Parathyroid adenoma (tissue), 2 donors: ENCODE measurements at regions not wholly inside any gene's neighbourhood (a gene's known extent, or its start where the extent isn't known, plus 50 kb on each side); places are given as distances from the start of the nearest gene placed in this dataset.
"Not testable (repeated sequence)": the region's sequence is repeated elsewhere in the genome, so short reads cannot be mapped to it uniquely, and the experiment has no call there.

Experiments
- H2AFZ ChIP-seq: fragments of 300-600 bp; sonication (generic); one replicate; pipeline ENCODE4 v1.7.0; 2017; ENCODE audit warnings: antibody characterized with exemption, mild to moderate bottlenecking
- H3K27ac ChIP-seq: fragments of 300-600 bp; sonication (generic); one replicate; pipeline ENCODE4 v1.7.0; 2017
- H3K27me3 ChIP-seq: fragments of 300-600 bp; sonication (generic); one replicate; pipeline ENCODE4 v1.7.0; 2017; ENCODE audit warnings: low read length; ENCODE audit not compliant: control insufficient read depth, insufficient read depth
- H3K36me3 ChIP-seq: fragments of 300-600 bp; sonication (generic); one replicate; pipeline ENCODE4 v1.7.0; 2017; ENCODE audit warnings: low read length; ENCODE audit not compliant: control insufficient read depth, insufficient read depth
- H3K4me1 ChIP-seq: fragments of 300-600 bp; sonication (generic); one replicate; pipeline ENCODE4 v1.7.0; 2017; ENCODE audit warnings: control low read depth
- H3K4me2 ChIP-seq: fragments of 300-600 bp; sonication (generic); one replicate; pipeline ENCODE4 v1.7.0; 2017; ENCODE audit warnings: low read length
- H3K4me3 ChIP-seq: fragments of 300-600 bp; sonication (generic); one replicate; pipeline ENCODE4 v1.7.0; 2017; ENCODE audit warnings: low read depth, low read length
- H3K79me2 ChIP-seq: fragments of 300-600 bp; sonication (generic); one replicate; pipeline ENCODE4 v1.7.0; 2017; ENCODE audit warnings: control low read depth
- H3K9ac ChIP-seq: fragments of 300-600 bp; sonication (generic); one replicate; pipeline ENCODE4 v1.7.0; 2017; ENCODE audit warnings: mild to moderate bottlenecking
- H3K9me3 ChIP-seq: fragments of 300-600 bp; sonication (generic); one replicate; pipeline ENCODE4 v1.7.0; 2017; ENCODE audit warnings: low read length; ENCODE audit not compliant: control insufficient read depth
- TF ChIP-seq, protein P1 (sequence below): fragments of 300-600 bp; sonication (generic); IDR thresholded peaks from one replicate; pipeline ENCODE4 v1.7.0; 2017; ENCODE audit warnings: antibody characterized with exemption, mild to moderate bottlenecking
- donor health status: primary hyperparathyroidism.

DNA sequence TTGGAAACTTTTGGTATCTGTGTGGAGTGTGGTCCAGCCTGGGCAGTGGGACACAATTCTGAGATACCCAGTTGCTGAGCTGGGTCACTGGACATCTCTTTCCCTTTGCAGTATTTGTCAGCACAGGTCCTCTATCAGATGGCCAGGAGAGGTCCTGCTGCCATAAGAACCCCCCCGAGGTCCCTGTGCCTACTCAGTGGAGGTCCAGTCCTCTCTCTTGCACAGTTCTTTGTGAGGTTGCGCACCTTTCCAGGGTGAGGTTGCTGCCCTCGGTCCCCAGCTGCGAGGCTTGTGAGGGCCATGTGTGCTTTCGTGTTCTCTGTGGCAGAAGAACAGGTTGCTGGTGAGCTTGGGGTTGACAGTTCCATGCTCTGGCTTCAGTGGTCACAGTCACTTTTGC lies 320.6 kb downstream of the QKI start:
- Histone ChIP-seq H3K4me1 (no peaks in the 10 kb centered on the region), H3K4me3 (no peak overlapping the region), H3K4me2 (no peak overlapping the region), H2AFZ (no peak overlapping the region), H3K79me2 (no peaks in the 10 kb centered on the region), H3K9ac (no peak overlapping the region), H3K36me3 (no peaks in the 10 kb centered on the region), H3K27ac (no peak overlapping the region), H3K27me3 (no peaks in the 10 kb centered on the region), H3K9me3 (no peaks in the 10 kb centered on the region)
- TF ChIP-seq, protein P1, sequence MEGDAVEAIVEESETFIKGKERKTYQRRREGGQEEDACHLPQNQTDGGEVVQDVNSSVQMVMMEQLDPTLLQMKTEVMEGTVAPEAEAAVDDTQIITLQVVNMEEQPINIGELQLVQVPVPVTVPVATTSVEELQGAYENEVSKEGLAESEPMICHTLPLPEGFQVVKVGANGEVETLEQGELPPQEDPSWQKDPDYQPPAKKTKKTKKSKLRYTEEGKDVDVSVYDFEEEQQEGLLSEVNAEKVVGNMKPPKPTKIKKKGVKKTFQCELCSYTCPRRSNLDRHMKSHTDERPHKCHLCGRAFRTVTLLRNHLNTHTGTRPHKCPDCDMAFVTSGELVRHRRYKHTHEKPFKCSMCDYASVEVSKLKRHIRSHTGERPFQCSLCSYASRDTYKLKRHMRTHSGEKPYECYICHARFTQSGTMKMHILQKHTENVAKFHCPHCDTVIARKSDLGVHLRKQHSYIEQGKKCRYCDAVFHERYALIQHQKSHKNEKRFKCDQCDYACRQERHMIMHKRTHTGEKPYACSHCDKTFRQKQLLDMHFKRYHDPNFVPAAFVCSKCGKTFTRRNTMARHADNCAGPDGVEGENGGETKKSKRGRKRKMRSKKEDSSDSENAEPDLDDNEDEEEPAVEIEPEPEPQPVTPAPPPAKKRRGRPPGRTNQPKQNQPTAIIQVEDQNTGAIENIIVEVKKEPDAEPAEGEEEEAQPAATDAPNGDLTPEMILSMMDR = no peak

DNA sequence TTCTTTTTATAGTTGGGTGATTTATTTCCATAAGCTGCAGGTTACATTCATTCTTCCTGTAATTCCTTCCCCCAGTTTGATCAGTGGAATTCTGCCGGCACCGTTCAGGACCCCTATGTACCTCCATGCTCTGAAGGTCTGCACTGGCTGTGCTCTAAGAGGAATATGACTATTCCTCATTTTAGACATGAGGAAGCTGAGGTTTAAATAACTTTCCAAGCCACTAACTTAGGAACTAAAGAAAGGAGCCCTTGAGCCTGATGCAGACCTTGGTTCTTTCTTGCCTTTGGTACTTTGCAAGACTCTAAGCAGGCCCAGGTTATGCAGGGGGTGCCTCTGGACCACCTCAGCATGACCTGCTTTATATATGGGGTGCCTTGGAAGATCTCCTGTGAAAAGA lies 318.5 kb downstream of the QKI start:
- Histone ChIP-seq H3K4me2 (no peak overlapping the region), H3K9ac (no peak overlapping the region), H3K79me2 (no peaks in the 10 kb centered on the region), H3K4me1 (no peaks in the 10 kb centered on the region), H3K9me3 (no peaks in the 10 kb centered on the region), H3K27me3 (no peaks in the 10 kb centered on the region), H3K4me3 (no peak overlapping the region), H2AFZ (no peak overlapping the region), H3K36me3 (no peaks in the 10 kb centered on the region), H3K27ac (no peak overlapping the region)
- TF ChIP-seq, protein P1 = no peak

DNA sequence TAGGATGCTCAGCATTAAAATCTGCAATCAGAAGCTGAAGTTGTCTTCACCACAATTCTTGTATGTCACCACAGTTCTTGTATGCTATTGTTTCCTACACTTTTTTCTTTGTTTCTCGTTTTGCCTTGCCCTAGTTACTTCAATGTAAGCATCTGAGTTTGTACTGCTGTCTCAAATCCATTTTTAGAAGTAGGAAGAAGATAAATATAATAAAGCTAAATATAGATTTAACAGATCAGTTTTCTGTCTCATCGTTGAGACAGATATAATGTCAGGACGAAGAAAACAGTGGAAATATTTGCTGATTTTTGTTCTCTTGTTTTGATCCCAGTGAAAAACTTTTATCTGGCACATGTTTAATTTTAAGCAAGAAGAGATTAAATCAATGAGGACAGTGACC lies 318.0 kb downstream of the QKI start:
- Histone ChIP-seq H3K4me2 (no peak overlapping the region), H3K27ac (no peak overlapping the region), H3K9me3 (no peaks in the 10 kb centered on the region), H3K36me3 (no peaks in the 10 kb centered on the region), H3K4me3 (no peak overlapping the region), H3K27me3 (no peaks in the 10 kb centered on the region), H3K79me2 (no peaks in the 10 kb centered on the region), H3K9ac (no peak overlapping the region), H2AFZ (no peak overlapping the region), H3K4me1 (no peaks in the 10 kb centered on the region)
- TF ChIP-seq, protein P1 = no peak

DNA sequence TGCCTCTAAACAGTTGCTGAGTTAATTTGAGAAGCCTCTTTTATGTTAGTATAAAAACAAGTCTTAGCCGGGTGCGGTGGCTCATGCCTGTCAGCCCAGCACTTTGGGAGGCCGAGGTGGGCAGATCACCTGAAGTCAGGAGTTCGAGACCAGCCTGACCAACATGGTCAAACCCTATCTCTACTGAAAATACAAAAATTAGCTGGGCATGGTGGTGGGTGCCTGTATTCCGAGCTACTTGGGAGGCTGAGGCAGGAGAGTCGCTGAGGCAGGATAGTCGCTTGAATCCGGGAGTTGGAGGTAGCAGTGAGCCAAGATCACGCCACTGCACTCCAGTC lies 317.5 kb downstream of the QKI start:
- H3K4me1 ChIP-seq, H3K79me2 ChIP-seq, H2AFZ ChIP-seq, H3K9me3 ChIP-seq, H3K27me3 ChIP-seq, H3K4me3 ChIP-seq, H3K4me2 ChIP-seq, H3K27ac ChIP-seq, H3K9ac ChIP-seq, H3K36me3 ChIP-seq: not testable (repeated sequence)

DNA sequence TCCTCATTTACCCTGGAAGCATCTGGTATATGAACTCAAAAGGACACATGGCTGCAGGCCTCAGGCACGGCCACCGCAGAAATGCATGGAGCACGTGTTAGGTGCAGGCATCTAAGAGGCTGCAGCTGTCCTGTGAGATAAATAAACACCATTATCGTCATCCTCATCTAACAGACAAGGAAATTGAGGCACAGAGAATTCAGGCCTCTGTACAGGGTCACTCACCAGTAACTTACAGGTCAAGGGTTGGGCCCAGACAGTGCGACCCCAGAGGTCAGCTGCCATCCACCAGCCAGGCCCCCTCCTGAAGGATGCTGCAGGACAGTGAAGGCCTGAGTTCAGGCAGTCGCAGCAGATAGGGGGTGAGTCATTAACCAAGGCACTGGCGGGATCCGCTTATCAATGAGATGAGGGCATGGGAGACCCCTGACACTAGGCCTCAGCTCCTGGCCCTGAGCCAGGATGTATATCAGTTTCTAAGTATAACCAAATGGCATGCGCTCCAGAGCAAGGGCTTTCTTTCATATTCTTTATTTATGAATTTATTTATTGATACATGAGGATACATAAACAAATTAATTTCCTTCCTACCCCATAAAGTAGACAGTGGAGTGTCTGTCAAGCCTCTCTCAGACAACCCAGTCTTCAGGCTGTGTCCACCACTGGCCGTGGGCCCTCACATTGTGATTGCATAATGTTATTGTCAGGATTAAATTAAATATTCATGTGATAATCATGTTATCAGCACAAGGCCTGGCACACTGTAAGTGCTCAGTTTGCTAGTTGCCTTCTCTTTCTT lies 316.9 kb downstream of the QKI start:
- Histone ChIP-seq H2AFZ (no peak overlapping the region), H3K4me1 (no peaks in the 10 kb centered on the region), H3K36me3 (no peaks in the 10 kb centered on the region), H3K9ac (no peak overlapping the region), H3K27ac (no peak overlapping the region), H3K9me3 (no peaks in the 10 kb centered on the region), H3K27me3 (no peaks in the 10 kb centered on the region), H3K4me3 (no peak overlapping the region), H3K79me2 (no peaks in the 10 kb centered on the region), H3K4me2 (no peak overlapping the region)
- TF ChIP-seq, protein P1 = no peak
